HepG2 (cell line): ENCODE measurements at regions not wholly inside any gene's neighbourhood (a gene's known extent, or its start where the extent isn't known, plus 50 kb on each side); places are given as distances from the start of the nearest gene placed in this dataset.

Experiments used
- ATAC-seq: fragments of 200-7000 bp; cut with Tn5 transposase; 3 replicates; pipeline ENCODE4 v1.9.1; 2020; ENCODE audit warnings: mild to moderate bottlenecking, moderate library complexity
- BruUV-seq: library from RNA; stranded (reverse); fragments of 400-500 nt; replicated peaks from 2 replicates; lab custom pipeline; 2021; lab: Mats Ljungman, UMichigan
- CTCF ChIA-PET: fragments of 300-600 bp; formaldehyde crosslinking; extraction: SDS; loops from one replicate; lab custom pipeline; 2021; ENCODE audit warnings: low total read pairs, inconsistent platforms, low intra/inter-chr PET ratio; lab: Yijun Ruan, JAX
- POLR2A ChIA-PET: fragments of 350-600 bp; sonication (Branson Sonifier 250); formaldehyde crosslinking; loops from one replicate; lab custom pipeline; 2020; ENCODE audit warnings: antibody characterized with exemption, inconsistent platforms; lab: Yijun Ruan, JAX
- DNase-seq: peaks from one replicate; pipeline ENCODE4 v3.0.0-alpha.2; 2015; ENCODE audit warnings: low spot score
- FAIRE-seq: peaks from 3 replicates; lab custom pipeline; 2011; peaks lifted over from hg19 to GRCh38; lab: Jason Lieb, UNC
- H2AFZ ChIP-seq: one replicate; pipeline ENCODE4 v1.6.1; 2011; ENCODE audit warnings: low read length, inconsistent platforms
- H3K27ac ChIP-seq: fragments of 300-600 bp; 3 replicates; pipeline ENCODE4 v1.8.0; 2011; ENCODE audit warnings: mixed run types, mild to moderate bottlenecking, mixed read lengths, low read length, inconsistent platforms; ENCODE audit not compliant: insufficient read depth; ENCODE audit errors: extremely low read length
- H3K27me3 ChIP-seq, 2 experiments: fragments of 200-600 bp in 1 of 2; 2 replicates in 1 of 2; 3 replicates in 1 of 2; pipeline versions ENCODE4 v1.6.0 to v1.8.0; 2011; ENCODE audit warnings: low read length in 2 of 2, mild to moderate bottlenecking in 2 of 2, moderate library complexity in 2 of 2, inconsistent platforms in 1 of 2; ENCODE audit not compliant: insufficient read depth in 2 of 2, control insufficient read depth in 1 of 2
- H3K36me3 ChIP-seq, 2 experiments: fragments of 200-600 bp in 1 of 2; replicated peaks in 1 of 2; 2 replicates in 1 of 2; 3 replicates in 1 of 2; pipeline versions ENCODE4 v1.5.1 to v1.8.0; 2011; ENCODE audit warnings: low read length in 2 of 2, inconsistent platforms in 1 of 2; ENCODE audit not compliant: insufficient read depth in 2 of 2, control insufficient read depth in 1 of 2
- H3K4me1 ChIP-seq: 2 replicates; pipeline ENCODE4 v1.5.1; 2012; ENCODE audit warnings: low read length, inconsistent platforms; ENCODE audit not compliant: insufficient read depth
- H3K4me2 ChIP-seq: 2 replicates; pipeline ENCODE4 v1.6.0; 2011; ENCODE audit warnings: low read depth, low read length, inconsistent platforms
- H3K4me3 ChIP-seq, 3 experiments: fragments of 200-600 bp in 1 of 3; sonication (generic), shearing (Covaris generic) in 1 of 3; replicated peaks in 1 of 3; 2 replicates each; pipeline ENCODE4 v1.5.1; 2011 to 2016; ENCODE audit warnings: low read length in 3 of 3, inconsistent platforms in 2 of 3, low read depth in 2 of 3, mild to moderate bottlenecking in 2 of 3, control low read depth in 1 of 3, mixed read lengths in 1 of 3; ENCODE audit not compliant: insufficient read depth in 1 of 3
- H3K79me2 ChIP-seq: one replicate; pipeline ENCODE4 v1.6.1; 2011; ENCODE audit warnings: low read length, inconsistent platforms; ENCODE audit not compliant: insufficient read depth
- H3K9ac ChIP-seq: 2 replicates; pipeline ENCODE4 v1.6.0; 2011; ENCODE audit warnings: mild to moderate bottlenecking, low read depth, low read length, inconsistent platforms; ENCODE audit not compliant: insufficient read depth
- H3K9me3 ChIP-seq: 2 replicates; pipeline ENCODE4 v1.5.1; 2012; ENCODE audit warnings: mild to moderate bottlenecking, low read length
- H4K20me1 ChIP-seq: 2 replicates; pipeline ENCODE4 v1.6.0; 2011; ENCODE audit warnings: inconsistent platforms, mild to moderate bottlenecking, low read length, moderate library complexity; ENCODE audit not compliant: insufficient read depth
- ATF7-NPFF ChIP-seq: sonication (generic); formaldehyde crosslinking; IDR thresholded peaks from 2 replicates; pipeline ENCODE4 v1.8.1; 2023; ENCODE audit warnings: mild to moderate bottlenecking, low read depth, missing genetic modification reagents, moderate library complexity
- MAZ ChIP-seq, 2 experiments: sonication (generic) in 1 of 2; formaldehyde crosslinking in 1 of 2; IDR thresholded peaks; 2 replicates each; pipeline versions ENCODE4 v1.5.0 to v1.6.1; 2012 to 2020; ENCODE audit warnings: low read depth in 2 of 2, mild to moderate bottlenecking in 2 of 2, borderline replicate concordance in 1 of 2, improper control_type of control experiment in 1 of 2, low read length in 1 of 2, missing genetic modification reagents in 1 of 2, moderate library complexity in 1 of 2
- NFKB2 ChIP-seq: sonication (generic); formaldehyde crosslinking; IDR thresholded peaks from 2 replicates; pipeline ENCODE4 v1.4.0; 2020; ENCODE audit warnings: missing genetic modification reagents, borderline replicate concordance
- ZNF543 ChIP-seq: sonication (generic); formaldehyde crosslinking; IDR thresholded peaks from 2 replicates; pipeline ENCODE4 v1.4.0; 2020; ENCODE audit warnings: mild to moderate bottlenecking, missing genetic modification reagents
- ZNF558 ChIP-seq: sonication (generic); formaldehyde crosslinking; IDR thresholded peaks from 2 replicates; pipeline ENCODE4 v1.9.0; 2022; ENCODE audit warnings: mild to moderate bottlenecking, missing genetic modification reagents, borderline replicate concordance
- WGBS: methylation state at CpG from one replicate; pipeline ENCODE4 v1.1.6; 2017; ENCODE audit warnings: low lambda C conversion rate; 5-methylcytosine and 5-hydroxymethylcytosine counted together
- in situ Hi-C: cut with HindIII; loops from 2 replicates; pipeline ENCODE4 v1.10.0; 2017; ENCODE audit warnings: low pct_unique_long_range_greater_than_20kb; ENCODE audit not compliant: extremely low pct_ligation_motif_present
- intact Hi-C: fragments of 100-400 bp; cut with micrococcal nuclease; formaldehyde crosslinking; loops from one replicate; pipeline ENCODE4 v1.10.0; 2022; ENCODE audit not compliant: unreplicated experiment
- TF ChIP-seq, protein P1 (sequence below): sonication (generic); formaldehyde crosslinking; IDR thresholded peaks from 2 replicates; pipeline ENCODE4 v1.8.0; 2022; ENCODE audit warnings: missing genetic modification reagents, mild to moderate bottlenecking, borderline replicate concordance
- TF ChIP-seq, protein P2 (sequence below): sonication (generic); formaldehyde crosslinking; IDR thresholded peaks from 2 replicates; pipeline ENCODE4 v1.5.0; 2020; ENCODE audit warnings: mild to moderate bottlenecking, missing genetic modification reagents, borderline replicate concordance
- TF ChIP-seq, protein P3 (sequence below): sonication (generic); formaldehyde crosslinking; IDR thresholded peaks from 2 replicates; pipeline ENCODE4 v1.8.0; 2022; ENCODE audit warnings: mild to moderate bottlenecking, missing genetic modification reagents; ENCODE audit not compliant: insufficient replicate concordance

DNA sequence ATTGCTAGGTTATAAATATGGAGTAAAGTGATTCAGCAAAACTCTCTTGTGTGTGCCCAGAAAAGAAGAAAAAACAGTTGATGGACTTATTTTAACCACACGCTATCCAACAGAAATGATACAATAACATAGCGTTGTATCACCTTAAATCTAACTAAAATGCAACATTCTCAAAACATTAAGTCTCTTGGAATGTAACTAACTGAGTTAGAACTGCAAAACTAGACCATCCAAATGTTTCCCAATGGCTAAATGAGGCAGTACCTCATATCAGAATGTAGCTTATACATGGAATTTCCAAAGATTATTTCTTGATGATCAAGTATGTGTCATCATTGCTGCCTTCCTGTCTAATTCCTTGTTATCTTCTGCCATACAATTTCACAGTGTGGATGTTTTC is 187.9 kb downstream of the CNTN3 start:
- H3K27ac ChIP-seq, result no peak overlapping the region
- no peak overlapping the region for H3K9ac ChIP-seq
- no peaks in the 10 kb centered on the region for H3K36me3 ChIP-seq
- WGBS, result 4% methylated on average over 2 of the region's 2 CpGs
- no peaks in the 10 kb centered on the region for H4K20me1 ChIP-seq
- ATAC-seq (no peak), FAIRE-seq (no peak), DNase-seq (no peak)
- TF ChIP-seq MAZ (IDR thresholded peaks at IDR 0.05; ENCODE audit: borderline replicate concordance, low read depth, low read length), result no peak
- TF ChIP-seq MAZ (CRISPR knock-in tag; IDR thresholded peaks at IDR 0.05; ENCODE audit: low read depth), result no peak
- TF ChIP-seq, protein P1, sequence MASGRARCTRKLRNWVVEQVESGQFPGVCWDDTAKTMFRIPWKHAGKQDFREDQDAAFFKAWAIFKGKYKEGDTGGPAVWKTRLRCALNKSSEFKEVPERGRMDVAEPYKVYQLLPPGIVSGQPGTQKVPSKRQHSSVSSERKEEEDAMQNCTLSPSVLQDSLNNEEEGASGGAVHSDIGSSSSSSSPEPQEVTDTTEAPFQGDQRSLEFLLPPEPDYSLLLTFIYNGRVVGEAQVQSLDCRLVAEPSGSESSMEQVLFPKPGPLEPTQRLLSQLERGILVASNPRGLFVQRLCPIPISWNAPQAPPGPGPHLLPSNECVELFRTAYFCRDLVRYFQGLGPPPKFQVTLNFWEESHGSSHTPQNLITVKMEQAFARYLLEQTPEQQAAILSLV (CRISPR knock-in tag), result no peak
- no peak for TF ChIP-seq NFKB2 (CRISPR knock-in tag)
- no peak for TF ChIP-seq ZNF558
- TF ChIP-seq, protein P2, sequence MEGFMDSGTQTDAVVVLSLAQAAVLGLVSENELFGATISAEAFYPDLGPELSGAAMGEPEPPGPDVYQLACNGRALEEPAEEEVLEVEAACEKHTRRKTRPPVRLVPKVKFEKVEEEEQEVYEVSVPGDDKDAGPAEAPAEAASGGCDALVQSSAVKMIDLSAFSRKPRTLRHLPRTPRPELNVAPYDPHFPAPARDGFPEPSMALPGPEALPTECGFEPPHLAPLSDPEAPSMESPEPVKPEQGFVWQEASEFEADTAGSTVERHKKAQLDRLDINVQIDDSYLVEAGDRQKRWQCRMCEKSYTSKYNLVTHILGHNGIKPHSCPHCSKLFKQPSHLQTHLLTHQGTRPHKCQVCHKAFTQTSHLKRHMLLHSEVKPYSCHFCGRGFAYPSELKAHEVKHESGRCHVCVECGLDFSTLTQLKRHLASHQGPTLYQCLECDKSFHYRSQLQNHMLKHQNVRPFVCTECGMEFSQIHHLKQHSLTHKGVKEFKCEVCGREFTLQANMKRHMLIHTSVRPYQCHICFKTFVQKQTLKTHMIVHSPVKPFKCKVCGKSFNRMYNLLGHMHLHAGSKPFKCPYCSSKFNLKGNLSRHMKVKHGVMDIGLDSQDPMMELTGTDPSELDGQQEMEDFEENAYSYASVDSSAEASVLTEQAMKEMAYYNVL (CRISPR knock-in tag), result no peak
- TF ChIP-seq, protein P3, sequence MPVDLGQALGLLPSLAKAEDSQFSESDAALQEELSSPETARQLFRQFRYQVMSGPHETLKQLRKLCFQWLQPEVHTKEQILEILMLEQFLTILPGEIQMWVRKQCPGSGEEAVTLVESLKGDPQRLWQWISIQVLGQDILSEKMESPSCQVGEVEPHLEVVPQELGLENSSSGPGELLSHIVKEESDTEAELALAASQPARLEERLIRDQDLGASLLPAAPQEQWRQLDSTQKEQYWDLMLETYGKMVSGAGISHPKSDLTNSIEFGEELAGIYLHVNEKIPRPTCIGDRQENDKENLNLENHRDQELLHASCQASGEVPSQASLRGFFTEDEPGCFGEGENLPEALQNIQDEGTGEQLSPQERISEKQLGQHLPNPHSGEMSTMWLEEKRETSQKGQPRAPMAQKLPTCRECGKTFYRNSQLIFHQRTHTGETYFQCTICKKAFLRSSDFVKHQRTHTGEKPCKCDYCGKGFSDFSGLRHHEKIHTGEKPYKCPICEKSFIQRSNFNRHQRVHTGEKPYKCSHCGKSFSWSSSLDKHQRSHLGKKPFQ, result no peak
- TF ChIP-seq ATF7-NPFF (CRISPR knock-in tag), result no peak
- no peak for TF ChIP-seq ZNF543 (CRISPR knock-in tag)
- H3K4me2 ChIP-seq, result no peak overlapping the region
- ChIA-PET POLR2A (no interaction called here), CTCF (no interaction called here)
- in situ Hi-C loops (no loop called here), intact Hi-C loops (no loop called here)
- H3K4me3 ChIP-seq, result no peak overlapping the region
- H3K27me3 ChIP-seq, result no peaks in the 10 kb centered on the region
- no peaks in the 10 kb centered on the region for H3K9me3 ChIP-seq
- no TSS peak for BruUV-seq
- H3K4me1 ChIP-seq, result no peaks in the 10 kb centered on the region
- no peak overlapping the region for H2AFZ ChIP-seq
- no peaks in the 10 kb centered on the region for H3K79me2 ChIP-seq
